AG09309 (cell line): ENCODE measurements at regions not wholly inside any gene's neighbourhood (a gene's known extent, or its start where the extent isn't known, plus 50 kb on each side); places are given as distances from the start of the nearest gene placed in this dataset.

Source experiments
- DNase-seq: peaks from one replicate; pipeline ENCODE4 v3.0.0-alpha.2; 2010; ENCODE audit warnings: low read depth
- H3K4me3 ChIP-seq: 2 replicates; pipeline ENCODE4 v1.5.1; 2011; ENCODE audit warnings: mild to moderate bottlenecking, low read depth, low read length, moderate library complexity; ENCODE audit not compliant: control insufficient read depth
- TF ChIP-seq, protein P1 (sequence below): IDR thresholded peaks from 2 replicates; pipeline ENCODE4 v1.5.1; 2011; ENCODE audit warnings: mild to moderate bottlenecking, low read depth, low read length, inconsistent platforms; ENCODE audit not compliant: insufficient read depth, control insufficient read depth; ENCODE audit errors: missing control alignments

GRCh38 chr20:24772667-24773066 lies 176.4 kb upstream of the CST7 start:
- DNase-seq, result no peak
- TF ChIP-seq, protein P1, sequence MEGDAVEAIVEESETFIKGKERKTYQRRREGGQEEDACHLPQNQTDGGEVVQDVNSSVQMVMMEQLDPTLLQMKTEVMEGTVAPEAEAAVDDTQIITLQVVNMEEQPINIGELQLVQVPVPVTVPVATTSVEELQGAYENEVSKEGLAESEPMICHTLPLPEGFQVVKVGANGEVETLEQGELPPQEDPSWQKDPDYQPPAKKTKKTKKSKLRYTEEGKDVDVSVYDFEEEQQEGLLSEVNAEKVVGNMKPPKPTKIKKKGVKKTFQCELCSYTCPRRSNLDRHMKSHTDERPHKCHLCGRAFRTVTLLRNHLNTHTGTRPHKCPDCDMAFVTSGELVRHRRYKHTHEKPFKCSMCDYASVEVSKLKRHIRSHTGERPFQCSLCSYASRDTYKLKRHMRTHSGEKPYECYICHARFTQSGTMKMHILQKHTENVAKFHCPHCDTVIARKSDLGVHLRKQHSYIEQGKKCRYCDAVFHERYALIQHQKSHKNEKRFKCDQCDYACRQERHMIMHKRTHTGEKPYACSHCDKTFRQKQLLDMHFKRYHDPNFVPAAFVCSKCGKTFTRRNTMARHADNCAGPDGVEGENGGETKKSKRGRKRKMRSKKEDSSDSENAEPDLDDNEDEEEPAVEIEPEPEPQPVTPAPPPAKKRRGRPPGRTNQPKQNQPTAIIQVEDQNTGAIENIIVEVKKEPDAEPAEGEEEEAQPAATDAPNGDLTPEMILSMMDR, result no peak
- no peak overlapping the region for H3K4me3 ChIP-seq

DNA sequence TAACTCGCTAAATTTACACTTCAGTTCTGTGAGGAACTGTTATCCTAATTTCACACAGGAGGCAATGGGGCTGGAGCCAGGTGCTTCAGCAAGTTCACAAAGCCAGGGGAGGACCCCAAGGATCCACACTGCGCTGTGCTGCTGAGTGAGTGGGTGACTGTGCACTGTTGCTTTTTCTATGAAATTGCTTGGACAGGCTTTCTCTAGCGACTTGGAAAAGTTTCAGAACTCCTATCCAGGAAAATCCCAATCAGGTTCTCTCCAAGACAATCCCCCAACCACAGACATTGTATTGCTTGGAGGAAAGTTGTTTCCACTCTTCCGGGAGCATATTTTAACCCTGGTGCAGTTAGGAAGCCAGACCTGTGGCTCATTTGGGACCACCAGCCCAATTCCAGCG lies 175.9 kb upstream of the CST7 start:
- no peak for DNase-seq
- TF ChIP-seq, protein P1, result no peak
- H3K4me3 ChIP-seq, result no peak overlapping the region

- peak; percentile 69 for DNase-seq
- H3K4me3 ChIP-seq, result no peak overlapping the region
- TF ChIP-seq, protein P1, result no peak
These were observed 175.3 kb upstream of the CST7 start for GRCh38 chr20:24773751-24774201.

DNA sequence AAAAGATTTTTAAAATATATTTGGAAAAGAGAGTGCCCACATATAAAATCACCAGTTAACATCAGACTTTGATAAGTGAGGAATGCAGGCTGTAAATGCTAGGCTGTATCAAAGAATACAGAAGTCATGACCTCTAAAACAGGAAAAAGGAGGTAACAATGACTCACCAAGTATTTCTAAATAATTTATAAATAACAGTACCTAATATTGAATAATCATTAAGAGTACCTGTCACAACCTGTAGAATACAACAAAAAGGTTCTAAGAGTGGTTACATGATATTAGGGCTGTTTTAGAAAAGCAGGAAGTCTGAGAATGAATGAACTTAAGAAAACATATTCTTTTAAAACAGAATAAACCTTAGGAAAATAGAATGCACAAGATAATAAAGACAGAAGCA lies 173.1 kb upstream of the CST7 start:
- DNase-seq, result no peak
- no peak overlapping the region for H3K4me3 ChIP-seq
- TF ChIP-seq, protein P1, result no peak

- H3K4me3 ChIP-seq, result no peak overlapping the region
- no peak for DNase-seq
- TF ChIP-seq, protein P1, result no peak
These were observed 172.3 kb upstream of the CST7 start for GRCh38 chr20:24776755-24777271.

GRCh38 chr20:24777746-24778145 lies 171.3 kb upstream of the CST7 start:
- TF ChIP-seq, protein P1, result no peak
- no peak overlapping the region for H3K4me3 ChIP-seq
- no peak for DNase-seq

DNA sequence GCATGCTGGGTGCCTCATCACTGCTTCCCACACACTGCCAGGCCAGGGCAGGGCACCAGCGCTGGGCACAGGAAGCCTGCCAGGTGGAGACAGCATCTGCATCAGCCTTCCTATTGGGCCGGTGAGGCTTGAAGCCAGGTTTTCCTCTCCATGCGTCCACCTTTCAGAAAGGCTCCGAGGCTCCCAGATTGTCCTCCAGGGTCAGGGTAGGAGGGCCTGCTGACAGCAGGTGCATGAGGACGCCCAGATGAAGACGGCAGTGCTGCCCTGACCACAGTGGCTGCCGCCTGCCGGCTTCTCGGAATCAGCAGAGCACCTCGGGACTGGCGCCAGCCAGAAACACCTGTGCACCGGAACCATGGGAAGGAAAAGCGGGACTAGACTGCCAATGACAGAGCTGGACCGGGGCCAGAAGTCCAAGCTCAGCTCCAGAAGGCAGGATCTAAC lies 170.5 kb upstream of the CST7 start:
- H3K4me3 ChIP-seq, result no peak overlapping the region
- TF ChIP-seq, protein P1, result no peak
- no peak for DNase-seq
